Nucleus accumbens (tissue), 56 donors: ENCODE measurements at regions not wholly inside any gene's neighbourhood (a gene's known extent, or its start where the extent isn't known, plus 50 kb on each side); places are given as distances from the start of the nearest gene placed in this dataset.
"Not testable (repeated sequence)": the region's sequence is repeated elsewhere in the genome, so short reads cannot be mapped to it uniquely, and the experiment has no call there.

Source experiments
- DNase-seq, 56 donors: peaks; one replicate each; lab custom pipeline; 2025; lab: John Stamatoyannopoulos, UW

DNA sequence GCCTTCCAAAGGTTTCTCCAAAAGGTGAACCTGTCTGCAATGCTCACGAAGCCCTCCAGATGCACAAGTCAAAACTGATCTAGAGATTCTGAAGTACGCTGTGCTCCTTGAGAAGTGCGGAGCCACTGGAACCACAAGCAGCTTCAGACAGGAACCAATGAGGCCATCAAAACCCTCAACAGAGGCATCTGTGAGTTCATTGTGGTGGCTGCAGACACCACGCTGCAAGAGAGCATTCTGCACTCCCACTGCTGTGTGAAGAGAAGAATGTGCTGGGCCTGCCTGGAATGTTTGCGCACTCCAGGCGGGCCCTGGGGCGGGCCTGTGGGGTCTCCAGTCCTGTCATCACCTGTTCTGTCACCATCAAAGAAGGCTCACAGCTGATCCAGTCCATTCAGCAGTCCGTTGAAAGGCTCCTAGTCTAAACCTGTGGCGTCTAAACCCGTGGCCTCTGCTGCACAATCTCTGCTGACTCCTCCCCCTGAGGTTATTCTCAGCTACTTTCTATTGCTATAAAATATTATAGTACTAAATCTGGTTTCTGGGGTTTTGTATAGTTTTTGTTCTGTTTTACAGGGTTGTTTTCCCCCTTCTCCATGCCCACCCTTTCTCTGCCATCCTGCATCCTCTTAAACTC, 111.6 kb downstream of the PPIAL4A start:
- not testable (repeated sequence) for DNase-seq

- not testable (repeated sequence) for DNase-seq
Measured at GRCh38 chr1:121003230-121003629, 113.7 kb downstream of the PPIAL4A start.

DNA sequence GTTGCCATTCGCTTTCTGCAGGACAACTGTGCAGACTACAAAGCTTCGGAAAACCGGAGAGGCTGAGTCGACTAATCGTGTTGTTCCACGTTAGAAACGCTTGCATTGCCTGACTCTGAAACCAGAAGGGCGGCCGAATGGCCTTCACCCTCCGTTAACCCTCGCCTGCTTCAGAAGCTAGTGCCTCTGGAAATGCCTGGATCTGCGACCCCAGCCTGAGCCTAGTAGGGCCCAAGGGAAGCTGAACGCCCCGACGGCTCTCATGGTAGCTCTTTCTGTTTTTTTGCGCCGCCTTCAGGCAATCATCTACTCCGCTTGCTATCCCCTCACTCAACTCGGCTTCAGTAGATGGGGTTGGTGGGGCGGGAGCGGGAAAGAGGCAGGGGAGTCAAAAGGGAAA, 117.3 kb downstream of the PPIAL4A start:
- DNase-seq: not testable (repeated sequence)

GRCh38 chr1:121007755-121008154, 118.2 kb downstream of the PPIAL4A start:
- not testable (repeated sequence) for DNase-seq

DNA sequence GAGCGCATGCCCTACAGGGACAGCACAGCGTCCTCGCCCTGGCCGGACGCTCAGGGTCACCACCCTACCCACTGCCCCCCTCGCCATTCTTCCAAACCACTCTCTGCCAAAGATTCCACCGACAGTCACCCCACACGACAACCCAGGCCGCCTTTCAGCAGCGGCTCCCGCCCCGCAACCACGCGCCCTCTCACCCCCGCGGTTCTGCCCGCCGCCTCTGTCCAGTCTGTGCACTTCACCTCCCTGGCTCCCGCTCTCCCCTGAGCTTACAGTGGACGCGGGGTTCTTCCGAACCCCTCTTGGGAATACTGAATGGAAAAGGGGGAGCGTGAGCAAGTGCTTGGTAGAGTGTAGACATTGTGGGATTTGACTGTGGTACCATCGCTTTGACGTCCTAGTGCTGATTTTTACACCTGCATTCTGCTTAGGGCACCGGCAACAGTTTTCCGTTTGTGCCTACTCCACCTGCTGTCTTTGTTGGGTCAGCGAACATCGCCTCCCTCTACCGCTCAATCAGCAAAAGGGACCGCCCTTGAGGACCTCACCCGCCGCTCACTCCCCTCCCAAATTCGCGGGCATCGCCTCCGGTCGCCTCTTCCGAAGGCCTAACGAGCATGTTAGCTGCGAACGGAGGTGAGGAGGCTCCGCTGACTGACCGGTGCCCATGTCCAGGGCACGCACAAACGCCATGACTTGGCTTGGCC, 119.1 kb downstream of the PPIAL4A start:
- not testable (repeated sequence) for DNase-seq

DNA sequence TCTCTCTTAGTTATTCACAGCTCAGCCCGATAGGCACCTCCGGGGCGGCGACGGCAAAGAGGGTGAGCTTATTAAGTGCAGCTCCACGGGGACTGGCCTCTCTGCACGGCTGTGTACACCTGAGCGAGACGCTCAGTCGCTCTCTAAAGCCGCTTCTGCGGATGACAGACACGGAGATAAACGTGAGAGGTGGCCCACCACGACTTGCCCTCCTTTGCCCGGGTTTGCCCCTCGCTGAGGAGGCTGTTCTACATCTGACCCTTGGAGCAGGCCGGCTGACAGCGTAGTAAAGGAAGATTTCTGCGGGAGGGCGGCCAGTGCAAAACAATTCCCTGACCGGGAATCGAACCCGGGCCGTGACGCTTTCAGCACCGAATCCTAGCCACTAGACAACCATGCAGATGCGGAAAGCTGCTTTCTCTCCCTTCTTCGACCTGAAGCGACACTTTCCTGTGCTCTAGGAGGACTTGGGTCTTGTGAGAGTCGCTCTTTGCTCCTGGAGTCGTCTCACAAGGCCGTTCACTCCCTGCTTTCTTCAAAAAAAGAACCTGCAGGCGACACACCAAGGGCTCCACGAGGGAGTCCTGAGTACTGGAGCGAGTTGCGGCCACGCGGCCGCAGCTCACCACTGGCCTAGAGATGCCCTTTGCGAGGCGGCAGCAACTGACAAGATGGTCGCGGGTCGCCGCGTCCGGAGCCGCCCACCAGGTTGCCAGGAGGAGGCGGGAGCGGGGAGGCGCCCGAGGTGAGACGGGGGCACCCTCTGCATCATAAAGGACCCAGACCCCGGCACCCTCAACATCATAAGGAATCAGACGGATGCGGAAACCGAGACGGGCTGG, 119.9 kb downstream of the PPIAL4A start:
- peak in 6 of 56 donors; percentile 1 to 17 (median 7) for DNase-seq

- DNase-seq: not testable (repeated sequence)
Measured at GRCh38 chr1:121010141-121010540, 120.6 kb downstream of the PPIAL4A start.

GRCh38 chr1:121013181-121013580, 123.6 kb downstream of the PPIAL4A start:
- DNase-seq: not testable (repeated sequence)

GRCh38 chr1:121016182-121017028, 126.8 kb downstream of the PPIAL4A start:
- DNase-seq: peak in 10 of 56 donors; percentile 1 to 49 (median 20)

DNA sequence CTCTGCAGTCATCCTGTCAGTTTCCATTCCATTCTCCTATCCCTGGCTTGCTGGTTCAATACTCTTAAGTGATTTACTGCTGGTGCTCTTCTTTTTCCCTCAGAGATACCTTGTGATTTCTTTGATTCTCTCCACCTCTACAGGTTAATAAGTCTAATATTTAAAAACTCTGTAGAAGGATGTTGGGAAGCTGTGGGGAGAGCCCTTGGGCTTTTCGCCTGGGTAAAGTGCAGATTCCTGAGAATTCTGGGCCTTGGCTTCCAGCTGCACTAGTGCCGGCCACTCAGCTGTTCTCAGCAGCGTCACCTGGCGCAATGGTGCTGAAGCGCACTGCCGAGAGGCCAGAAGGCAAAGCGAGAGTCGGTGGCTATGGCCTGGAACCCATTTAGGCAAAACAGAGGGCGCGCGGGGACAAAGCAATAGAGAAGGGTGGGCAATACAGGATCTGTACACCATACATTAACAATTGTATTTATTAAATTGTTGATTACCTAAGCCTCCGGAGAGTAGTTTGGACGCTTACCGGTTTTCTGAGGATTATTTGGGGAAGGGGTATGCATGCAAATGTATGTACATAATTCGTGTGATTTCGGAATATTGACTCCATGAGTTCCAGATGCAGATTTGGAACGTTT, 130.3 kb downstream of the PPIAL4A start:
- DNase-seq: not testable (repeated sequence)

- peak in 9 of 56 donors; percentile 8 to 44 (median 19) for DNase-seq
Measured at GRCh38 chr1:121020350-121021236, 131.0 kb downstream of the PPIAL4A start.

DNA sequence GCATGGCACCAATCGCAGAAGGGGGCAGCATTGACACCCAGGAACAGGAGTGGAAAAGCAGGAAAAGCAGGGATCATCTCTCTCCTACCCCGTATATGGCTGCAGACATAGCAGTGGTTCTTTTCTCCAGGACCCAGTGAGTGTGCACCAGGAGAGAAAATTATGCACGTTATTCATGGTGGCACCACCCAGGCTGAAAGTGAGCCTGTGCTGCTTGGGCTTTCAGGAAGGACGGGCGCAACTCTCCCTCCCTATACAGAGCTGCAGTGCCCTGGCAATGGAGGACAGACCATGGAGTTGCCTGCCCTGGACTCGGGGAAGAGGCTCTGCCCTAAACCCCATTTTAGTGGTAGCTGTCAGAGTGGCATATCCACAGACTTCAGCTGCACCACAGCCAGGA, 132.1 kb downstream of the PPIAL4A start:
- not testable (repeated sequence) for DNase-seq

DNA sequence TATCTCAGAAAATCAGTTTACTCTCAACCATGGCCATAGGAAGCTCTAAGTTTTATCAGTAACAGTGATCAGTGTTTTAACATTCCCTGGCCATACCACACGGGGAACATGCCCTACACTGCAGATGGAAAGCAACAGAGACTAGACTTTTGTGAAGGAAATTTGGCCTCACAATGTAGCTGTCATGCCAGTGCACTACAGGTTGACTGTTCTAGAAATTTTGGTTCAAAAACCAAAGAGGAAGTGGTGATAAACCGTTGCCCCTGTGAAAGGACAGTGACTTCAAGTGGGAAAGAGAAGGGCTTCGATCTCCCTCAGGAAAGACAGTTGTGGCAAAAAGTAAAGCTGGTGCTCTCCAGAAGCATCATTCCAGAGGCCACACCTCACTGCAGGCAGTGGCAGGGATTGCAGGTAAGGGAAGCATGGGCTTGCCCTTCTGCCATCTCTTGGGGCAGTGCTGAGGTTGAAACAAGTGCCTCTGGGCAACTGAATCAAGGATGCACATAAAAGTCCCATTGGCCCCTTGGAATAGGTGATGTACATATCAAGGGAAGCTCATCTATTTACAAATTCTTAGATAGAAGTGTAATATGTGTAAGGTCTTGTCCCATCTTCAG, 143.4 kb downstream of the PPIAL4A start:
- not testable (repeated sequence) for DNase-seq

- DNase-seq: not testable (repeated sequence)
Measured at GRCh38 chr1:121036792-121037191, 147.2 kb downstream of the PPIAL4A start.

- not testable (repeated sequence) for DNase-seq
Measured at GRCh38 chr1:121040974-121041373, 143.2 kb downstream of the FAM72B start.

DNA sequence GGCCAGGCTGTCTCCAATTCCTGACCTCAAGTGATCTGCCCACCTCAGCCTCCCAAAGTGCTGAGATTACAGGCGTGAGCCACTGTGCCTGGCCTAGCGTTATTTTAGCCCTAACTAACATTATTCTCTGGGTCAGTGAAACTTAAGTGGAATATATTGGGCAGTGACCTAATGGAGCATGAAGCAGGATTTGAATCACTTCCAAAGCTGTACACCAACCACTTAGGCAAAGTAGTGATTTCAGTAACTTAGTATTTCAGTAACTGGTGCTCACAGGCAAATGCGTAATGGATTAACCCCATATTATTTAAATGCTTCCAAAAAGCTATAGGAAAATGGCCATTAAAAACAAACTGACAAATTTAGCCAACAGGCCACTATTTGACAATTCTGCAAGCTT, 142.6 kb downstream of the FAM72B start:
- DNase-seq: not testable (repeated sequence)

- DNase-seq: not testable (repeated sequence)
Measured at GRCh38 chr1:121042882-121043281, 141.3 kb downstream of the FAM72B start.

DNA sequence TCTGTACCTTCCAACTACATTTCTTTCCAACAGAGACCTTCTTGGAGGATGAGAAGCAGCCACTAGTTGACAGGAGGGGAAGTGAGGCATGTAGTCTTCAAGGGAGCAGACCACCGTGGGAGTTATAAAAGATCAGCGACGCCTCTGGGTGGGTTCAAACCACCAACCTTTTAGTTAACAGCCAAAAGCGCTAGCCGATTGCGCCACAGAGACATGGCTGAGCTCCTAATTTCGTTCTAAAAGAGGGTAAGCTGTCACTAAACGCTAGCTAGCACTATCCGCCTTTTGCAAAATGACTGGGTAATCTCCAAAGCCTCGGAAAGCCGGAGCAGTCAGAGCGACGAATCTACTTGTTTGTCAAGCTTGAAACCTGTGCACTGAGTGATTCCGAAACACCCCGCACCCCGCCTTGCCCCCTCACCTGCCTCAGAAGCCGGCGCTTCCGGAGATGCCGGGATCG, 135.8 kb downstream of the FAM72B start:
- not testable (repeated sequence) for DNase-seq
